Fibroblast of lung (primary cell): ENCODE measurements at regions not wholly inside any gene's neighbourhood (a gene's known extent, or its start where the extent isn't known, plus 50 kb on each side); places are given as distances from the start of the nearest gene placed in this dataset.
A peak's percentile ranks its signal among the peaks of the same experiment; 100 is the strongest.

Source experiments
- DNase-seq, 2 donors: peaks; one replicate each; pipeline versions ENCODE4 v3.0.0 to v3.0.0-alpha.2; 2010; ENCODE audit warnings: low read depth in 2 of 2
- H2AFZ ChIP-seq: 2 replicates; pipeline ENCODE4 v1.5.1; 2012; ENCODE audit warnings: low read length, control low read depth, inconsistent platforms
- H3K27ac ChIP-seq: 2 replicates; pipeline ENCODE4 v1.5.1; 2011; ENCODE audit warnings: low read length, control low read depth; ENCODE audit not compliant: insufficient read depth
- H3K27me3 ChIP-seq: 2 replicates; pipeline ENCODE4 v1.5.1; 2011; ENCODE audit warnings: mild to moderate bottlenecking, low read length; ENCODE audit not compliant: control insufficient read depth, insufficient read depth
- H3K36me3 ChIP-seq: 2 replicates; pipeline ENCODE4 v1.5.1; 2011; ENCODE audit warnings: low read length; ENCODE audit not compliant: control insufficient read depth, insufficient read depth
- H3K4me1 ChIP-seq: 2 replicates; pipeline ENCODE4 v1.5.1; 2011; ENCODE audit warnings: low read length; ENCODE audit not compliant: control insufficient read depth, insufficient read depth; ENCODE audit errors: extremely low read depth
- H3K4me2 ChIP-seq: 2 replicates; pipeline ENCODE4 v1.5.1; 2011; ENCODE audit warnings: low read length, control low read depth; ENCODE audit not compliant: insufficient read depth; ENCODE audit errors: extremely low read depth
- H3K4me3 ChIP-seq, 4 experiments: fragments of 200-600 bp in 1 of 4; sonication (generic) in 1 of 4; replicated peaks in 1 of 4; 2 replicates each; pipeline ENCODE4 v1.5.1; 2011 to 2016; ENCODE audit warnings: low read length in 4 of 4, low read depth in 3 of 4, mild to moderate bottlenecking in 3 of 4, control low read depth in 2 of 4, inconsistent platforms in 1 of 4, mixed read lengths in 1 of 4; ENCODE audit not compliant: insufficient read depth in 1 of 4; ENCODE audit errors: control extremely low read depth in 1 of 4
- H3K79me2 ChIP-seq: 2 replicates; pipeline ENCODE4 v1.5.1; 2012; ENCODE audit warnings: mild to moderate bottlenecking, low read length, inconsistent platforms; ENCODE audit not compliant: control insufficient read depth, insufficient read depth
- H3K9ac ChIP-seq: 2 replicates; pipeline ENCODE4 v1.5.1; 2011; ENCODE audit warnings: mild to moderate bottlenecking, low read length, control low read depth; ENCODE audit not compliant: insufficient read depth
- H3K9me3 ChIP-seq: 2 replicates; pipeline ENCODE4 v1.5.1; 2012; ENCODE audit warnings: low read depth, low read length; ENCODE audit not compliant: control insufficient read depth, insufficient read depth
- H4K20me1 ChIP-seq: 2 replicates; pipeline ENCODE4 v1.5.1; 2011; ENCODE audit warnings: low read length; ENCODE audit not compliant: control insufficient read depth, insufficient read depth; ENCODE audit errors: extremely low read depth
- EZH2 ChIP-seq: IDR thresholded peaks from 2 replicates; pipeline ENCODE4 v1.5.1; 2012; ENCODE audit warnings: low read length, control low read depth, mild to moderate bottlenecking; ENCODE audit errors: missing control alignments
- TF ChIP-seq, protein P1 (sequence below), 2 donors: IDR thresholded peaks in 1 of 2; conservative IDR thresholded peaks in 1 of 2; 1 replicate in 1 of 2; 2 replicates in 1 of 2; pipeline ENCODE4 v1.5.1; 2011 to 2012; ENCODE audit warnings: low read length in 2 of 2, control low read depth in 1 of 2, inconsistent platforms in 1 of 2, low read depth in 1 of 2, mild to moderate bottlenecking in 1 of 2

DNA sequence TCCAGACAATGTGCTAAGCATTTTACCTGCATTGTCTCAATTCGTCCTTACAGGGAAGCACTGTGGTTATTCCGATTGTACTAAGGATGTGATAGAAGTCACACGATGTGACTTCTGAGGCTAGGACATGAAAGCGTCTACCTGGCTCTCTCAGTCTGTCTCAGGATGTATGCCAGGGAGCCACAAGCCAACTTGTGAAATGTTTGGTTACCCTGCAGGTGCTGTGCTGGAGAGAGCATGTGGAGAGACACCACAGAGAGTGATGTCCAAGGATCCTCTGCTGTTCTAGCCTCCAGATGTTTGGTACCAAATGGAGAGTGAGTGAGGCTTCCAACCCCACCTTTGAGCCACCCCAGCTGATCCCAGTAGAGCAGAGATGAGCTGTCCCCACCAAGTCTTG lies 120.1 kb upstream of the IL12B start:
- Histone ChIP-seq H3K9ac (no peak overlapping the region), H3K27me3 (no peaks in the 10 kb centered on the region), H3K27ac (no peak overlapping the region), H3K4me3 (no peak overlapping the region), H3K9me3 (no peaks in the 10 kb centered on the region), H3K79me2 (no peaks in the 10 kb centered on the region), H3K4me1 (peaks cover 15% of the 10 kb centered on the region), H4K20me1 (no peaks in the 10 kb centered on the region), H3K36me3 (no peaks in the 10 kb centered on the region), H2AFZ (no peak overlapping the region), H3K4me2 (no peak overlapping the region)
- DNase-seq = no peak
- TF ChIP-seq, protein P1, sequence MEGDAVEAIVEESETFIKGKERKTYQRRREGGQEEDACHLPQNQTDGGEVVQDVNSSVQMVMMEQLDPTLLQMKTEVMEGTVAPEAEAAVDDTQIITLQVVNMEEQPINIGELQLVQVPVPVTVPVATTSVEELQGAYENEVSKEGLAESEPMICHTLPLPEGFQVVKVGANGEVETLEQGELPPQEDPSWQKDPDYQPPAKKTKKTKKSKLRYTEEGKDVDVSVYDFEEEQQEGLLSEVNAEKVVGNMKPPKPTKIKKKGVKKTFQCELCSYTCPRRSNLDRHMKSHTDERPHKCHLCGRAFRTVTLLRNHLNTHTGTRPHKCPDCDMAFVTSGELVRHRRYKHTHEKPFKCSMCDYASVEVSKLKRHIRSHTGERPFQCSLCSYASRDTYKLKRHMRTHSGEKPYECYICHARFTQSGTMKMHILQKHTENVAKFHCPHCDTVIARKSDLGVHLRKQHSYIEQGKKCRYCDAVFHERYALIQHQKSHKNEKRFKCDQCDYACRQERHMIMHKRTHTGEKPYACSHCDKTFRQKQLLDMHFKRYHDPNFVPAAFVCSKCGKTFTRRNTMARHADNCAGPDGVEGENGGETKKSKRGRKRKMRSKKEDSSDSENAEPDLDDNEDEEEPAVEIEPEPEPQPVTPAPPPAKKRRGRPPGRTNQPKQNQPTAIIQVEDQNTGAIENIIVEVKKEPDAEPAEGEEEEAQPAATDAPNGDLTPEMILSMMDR (conservative IDR thresholded peaks at IDR 0.05 in 1 of 2, IDR thresholded peaks at IDR 0.05 in 1 of 2; ENCODE audit: low read depth in 1 of 2, low read length in 2 of 2) = no peak
- TF ChIP-seq EZH2 = no peak

DNA sequence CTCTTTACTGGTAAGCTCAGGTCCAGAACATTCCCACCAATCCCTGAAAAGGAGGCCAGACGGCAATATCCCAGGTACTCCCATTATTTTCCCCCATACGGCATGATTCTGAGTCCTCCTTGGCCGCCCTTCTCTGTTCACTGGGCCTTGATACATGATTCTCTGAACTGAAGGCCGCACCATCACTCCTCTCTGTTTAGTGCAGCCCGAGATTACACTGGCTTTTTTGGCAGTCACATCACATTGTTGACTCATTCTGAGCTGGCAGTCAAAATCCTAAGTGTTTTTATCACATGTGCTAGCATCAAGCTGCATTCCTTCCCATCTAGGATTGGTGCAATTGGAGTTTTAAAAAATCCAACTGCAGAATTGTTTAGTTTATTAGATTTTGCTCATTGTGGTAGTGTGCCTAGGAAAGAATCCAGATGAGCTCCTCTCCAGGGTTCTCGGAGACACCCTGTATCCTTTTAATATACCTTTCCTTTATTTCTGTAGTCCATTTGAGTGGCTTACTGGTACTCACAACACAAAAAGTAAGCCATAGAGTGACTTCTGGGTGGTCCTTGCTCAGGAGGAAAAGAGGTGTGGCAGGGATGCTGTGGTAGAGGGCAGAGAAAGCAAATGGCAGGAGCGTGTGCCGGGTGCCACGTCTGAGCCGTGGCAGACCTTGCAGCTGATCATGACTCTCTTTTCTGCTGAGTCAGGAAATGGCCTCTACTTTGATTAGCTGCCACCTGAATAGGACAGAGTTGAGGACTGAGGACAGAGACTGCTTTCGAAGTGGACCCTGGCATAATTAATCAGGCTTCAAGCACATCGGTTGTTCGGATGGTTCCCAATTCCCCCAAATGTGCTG lies 121.1 kb upstream of the IL12B start:
- Histone ChIP-seq H3K4me2 (peak overlapping the region; percentile 61), H2AFZ (no peak overlapping the region), H3K9ac (no peak overlapping the region), H3K4me1 (peaks cover 15% of the 10 kb centered on the region), H3K79me2 (no peaks in the 10 kb centered on the region), H3K4me3 (no peak overlapping the region), H4K20me1 (no peaks in the 10 kb centered on the region), H3K27ac (peak overlapping the region; percentile 30), H3K36me3 (no peaks in the 10 kb centered on the region), H3K9me3 (no peaks in the 10 kb centered on the region), H3K27me3 (no peaks in the 10 kb centered on the region)
- DNase-seq = peak; percentile 97 to 98
- TF ChIP-seq, protein P1 (conservative IDR thresholded peaks at IDR 0.05 in 1 of 2, IDR thresholded peaks at IDR 0.05 in 1 of 2; ENCODE audit: low read depth in 1 of 2, low read length in 2 of 2) = no peak
- no peak for TF ChIP-seq EZH2

DNA sequence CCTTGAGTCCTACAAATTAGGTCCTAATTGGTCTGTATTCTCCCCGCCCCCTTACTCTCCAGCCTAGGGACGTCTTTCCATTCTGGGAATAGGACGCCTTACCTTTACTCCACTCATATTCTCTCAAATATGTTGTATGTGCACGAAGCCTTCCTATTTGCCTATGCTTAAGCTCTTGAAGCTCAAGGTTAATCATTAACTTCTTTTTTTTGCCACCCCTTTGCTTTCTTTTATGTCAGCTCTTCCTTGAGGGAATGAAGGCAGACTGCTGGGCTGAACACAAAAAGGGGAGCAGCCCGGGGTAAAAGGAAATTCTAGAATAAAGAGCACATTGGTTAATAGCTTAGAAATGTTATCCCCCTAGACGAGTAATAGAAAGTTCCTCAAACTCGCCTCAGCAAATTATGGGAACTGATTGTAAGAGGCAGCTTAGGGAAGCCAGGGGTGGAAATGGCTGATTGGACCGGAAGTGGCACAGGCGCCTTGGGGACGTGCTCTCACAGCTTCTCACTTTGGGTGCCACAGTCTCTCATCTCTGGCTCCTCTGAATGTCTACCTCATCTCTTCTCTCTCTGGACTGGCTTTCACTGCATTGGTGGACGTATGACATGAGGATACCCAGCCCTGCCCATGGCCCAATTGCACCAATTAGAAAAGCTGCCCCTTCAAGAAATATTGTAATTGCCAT lies 122.3 kb upstream of the IL12B start:
- H3K27ac ChIP-seq = no peak overlapping the region
- DNase-seq = no peak
- H3K9me3 ChIP-seq = no peaks in the 10 kb centered on the region
- peaks cover 23% of the 10 kb centered on the region for H3K4me1 ChIP-seq
- no peaks in the 10 kb centered on the region for H3K36me3 ChIP-seq
- no peak overlapping the region for H3K4me2 ChIP-seq
- H4K20me1 ChIP-seq = no peaks in the 10 kb centered on the region
- TF ChIP-seq, protein P1 (conservative IDR thresholded peaks at IDR 0.05 in 1 of 2, IDR thresholded peaks at IDR 0.05 in 1 of 2; ENCODE audit: low read depth in 1 of 2, low read length in 2 of 2) = no peak
- TF ChIP-seq EZH2 = no peak
- no peaks in the 10 kb centered on the region for H3K79me2 ChIP-seq
- H3K4me3 ChIP-seq = no peak overlapping the region
- H3K27me3 ChIP-seq = no peaks in the 10 kb centered on the region
- H2AFZ ChIP-seq = no peak overlapping the region
- H3K9ac ChIP-seq = no peak overlapping the region
